ENCODE measurements at regions not wholly inside any gene's neighbourhood (a gene's known extent, or its start where the extent isn't known, plus 50 kb on each side); places are given as distances from the start of the nearest gene placed in this dataset.

DNA sequence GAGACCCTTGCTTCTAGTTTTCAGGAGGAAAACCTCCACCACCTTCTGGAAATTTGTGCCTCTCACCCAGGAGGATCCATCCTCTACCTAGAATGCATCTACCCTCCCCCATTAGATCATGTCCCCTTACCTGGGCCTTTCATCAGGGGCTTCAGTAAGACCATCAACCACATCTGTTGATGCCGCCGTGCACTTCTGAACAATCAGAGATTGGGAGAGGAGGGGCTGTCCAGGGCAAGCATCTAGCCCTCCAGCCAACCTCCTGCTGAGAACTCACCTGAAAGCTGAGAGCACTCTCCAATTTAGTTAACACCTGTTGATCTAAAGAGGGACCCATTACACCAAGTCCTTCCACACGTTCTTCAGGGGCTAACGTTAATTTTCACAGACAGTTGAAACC is 57.6 kb upstream of the PIK3CG start:
- TF ChIP-seq, protein P1, sequence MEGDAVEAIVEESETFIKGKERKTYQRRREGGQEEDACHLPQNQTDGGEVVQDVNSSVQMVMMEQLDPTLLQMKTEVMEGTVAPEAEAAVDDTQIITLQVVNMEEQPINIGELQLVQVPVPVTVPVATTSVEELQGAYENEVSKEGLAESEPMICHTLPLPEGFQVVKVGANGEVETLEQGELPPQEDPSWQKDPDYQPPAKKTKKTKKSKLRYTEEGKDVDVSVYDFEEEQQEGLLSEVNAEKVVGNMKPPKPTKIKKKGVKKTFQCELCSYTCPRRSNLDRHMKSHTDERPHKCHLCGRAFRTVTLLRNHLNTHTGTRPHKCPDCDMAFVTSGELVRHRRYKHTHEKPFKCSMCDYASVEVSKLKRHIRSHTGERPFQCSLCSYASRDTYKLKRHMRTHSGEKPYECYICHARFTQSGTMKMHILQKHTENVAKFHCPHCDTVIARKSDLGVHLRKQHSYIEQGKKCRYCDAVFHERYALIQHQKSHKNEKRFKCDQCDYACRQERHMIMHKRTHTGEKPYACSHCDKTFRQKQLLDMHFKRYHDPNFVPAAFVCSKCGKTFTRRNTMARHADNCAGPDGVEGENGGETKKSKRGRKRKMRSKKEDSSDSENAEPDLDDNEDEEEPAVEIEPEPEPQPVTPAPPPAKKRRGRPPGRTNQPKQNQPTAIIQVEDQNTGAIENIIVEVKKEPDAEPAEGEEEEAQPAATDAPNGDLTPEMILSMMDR (IDR thresholded peaks at IDR 0.05; ENCODE audit: borderline replicate concordance, insufficient read depth, low read depth, low read length): no peak
- H3K4me3 ChIP-seq (ENCODE audit: low read depth, low read length): no peak overlapping the region

DNA sequence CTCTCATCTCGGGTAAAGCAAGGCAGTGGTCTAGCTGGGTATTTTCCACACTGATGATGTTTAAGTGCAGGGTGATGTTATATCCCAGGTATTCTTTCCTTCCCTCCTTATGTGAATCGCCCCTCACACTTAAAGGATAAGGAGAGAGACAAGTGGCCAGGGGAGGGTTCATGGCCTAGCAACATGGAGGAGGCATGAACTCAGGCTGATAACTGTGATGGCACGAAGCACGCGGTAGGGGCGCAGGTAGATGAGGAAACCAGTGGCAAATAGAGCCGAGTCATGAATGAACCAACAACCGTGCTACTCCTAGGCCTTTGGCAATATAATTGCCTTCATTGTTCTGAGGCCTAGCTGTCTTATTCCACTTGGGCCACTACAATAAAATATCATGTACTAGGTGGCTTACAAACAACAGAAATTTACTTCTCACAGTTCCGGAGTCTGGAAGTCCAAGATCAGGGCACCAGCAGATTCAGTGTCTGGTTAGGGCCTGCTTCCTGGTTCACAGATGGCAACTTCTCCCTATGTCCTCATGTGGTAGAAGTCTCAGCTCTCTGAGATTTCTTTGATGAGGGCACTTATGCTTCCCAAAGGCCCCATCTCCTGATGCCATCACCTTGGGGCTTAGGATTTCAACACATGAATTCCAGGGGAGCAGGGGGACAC is 56.0 kb upstream of the PIK3CG start:
- H3K4me3 ChIP-seq (ENCODE audit: low read depth, low read length): no peak overlapping the region
- TF ChIP-seq, protein P1 (IDR thresholded peaks at IDR 0.05; ENCODE audit: borderline replicate concordance, insufficient read depth, low read depth, low read length): no peak

DNA sequence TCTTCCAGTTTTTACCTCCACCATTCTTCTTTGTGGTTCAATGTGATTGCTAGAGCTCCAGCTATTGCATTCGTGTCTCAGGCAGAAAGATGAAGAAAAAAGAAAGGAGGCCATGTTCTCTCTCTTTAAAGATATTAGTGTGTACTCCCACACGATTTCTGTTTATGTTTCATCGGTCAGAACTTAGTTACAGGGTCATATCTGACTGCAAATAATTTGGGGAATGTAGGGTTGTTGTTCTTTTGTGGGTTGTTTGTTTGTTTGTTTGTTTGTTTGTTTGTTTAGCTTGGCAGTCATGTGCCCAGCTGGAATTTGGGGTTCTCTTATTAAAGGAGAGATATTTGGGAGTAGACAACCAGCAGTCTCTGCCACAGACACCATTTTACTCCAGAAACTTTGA is 53.6 kb upstream of the PIK3CG start:
- TF ChIP-seq, protein P1 (IDR thresholded peaks at IDR 0.05; ENCODE audit: borderline replicate concordance, insufficient read depth, low read depth, low read length): no peak

DNA sequence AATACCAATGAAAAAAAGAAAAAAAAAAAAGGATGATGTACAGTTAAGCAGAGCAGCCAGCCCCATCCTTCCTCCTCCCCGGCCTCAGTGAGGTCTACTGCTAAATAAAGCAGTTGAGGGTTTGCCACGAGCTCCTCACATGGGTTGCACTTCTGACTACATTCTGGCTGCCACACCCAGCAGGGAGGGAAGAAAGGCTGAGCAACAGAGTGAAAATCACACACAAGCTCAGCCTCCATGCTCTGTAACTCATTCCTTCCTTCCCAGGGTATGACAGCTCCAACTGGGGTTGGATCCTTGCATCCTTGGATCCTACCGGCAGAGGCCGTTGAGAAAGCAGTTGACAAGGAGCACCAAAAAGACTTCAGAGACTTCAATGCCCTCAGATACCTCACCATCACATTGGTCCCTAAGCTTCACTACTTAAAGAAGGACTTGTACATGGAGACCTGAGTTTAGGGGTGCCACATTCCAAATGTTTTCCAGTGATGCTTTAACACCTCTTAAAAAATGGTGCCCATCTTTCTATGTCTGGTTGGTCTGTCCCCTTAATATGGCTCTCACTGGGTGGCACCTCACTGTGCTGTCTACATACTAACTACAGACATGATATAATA is 52.9 kb upstream of the PIK3CG start:
- TF ChIP-seq, protein P1 (IDR thresholded peaks at IDR 0.05; ENCODE audit: borderline replicate concordance, insufficient read depth, low read depth, low read length): no peak
- H3K4me3 ChIP-seq (ENCODE audit: low read depth, low read length): no peak overlapping the region

More for the DNA sequence above, 53.6 kb upstream of the PIK3CG start:
- H3K4me3 ChIP-seq (ENCODE audit: low read depth, low read length): no peak overlapping the region

DNA sequence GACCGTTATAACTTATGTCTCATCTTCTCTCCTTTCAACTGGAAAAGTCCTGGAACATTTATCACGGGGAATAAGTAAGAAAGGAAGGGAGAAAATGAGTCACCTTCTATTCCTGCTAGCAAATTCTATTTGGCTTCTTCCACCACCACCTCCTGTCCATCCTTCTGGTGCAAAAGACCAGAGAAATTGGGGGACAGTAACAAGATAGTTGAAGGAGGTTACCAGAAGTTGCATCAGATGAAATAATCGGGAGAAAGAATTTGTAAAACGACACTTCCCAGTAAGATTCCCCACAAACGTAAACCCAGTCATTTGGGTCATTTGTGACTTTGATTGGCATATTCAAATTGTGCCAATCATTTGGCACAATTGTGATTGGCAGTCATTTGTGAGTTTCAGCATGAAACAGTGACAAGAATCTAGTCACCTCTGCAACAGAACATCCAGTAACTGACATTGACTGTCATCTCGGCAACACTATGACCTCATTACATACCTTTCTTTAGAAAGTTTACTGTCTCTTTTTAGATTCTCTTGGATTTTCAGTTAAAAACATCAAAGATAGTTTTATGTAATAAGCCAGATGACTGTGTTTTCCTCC is 51.3 kb upstream of the PIK3CG start:
- H3K4me3 ChIP-seq (ENCODE audit: low read depth, low read length): no peak overlapping the region
- TF ChIP-seq, protein P1 (IDR thresholded peaks at IDR 0.05; ENCODE audit: borderline replicate concordance, insufficient read depth, low read depth, low read length): no peak

DNA sequence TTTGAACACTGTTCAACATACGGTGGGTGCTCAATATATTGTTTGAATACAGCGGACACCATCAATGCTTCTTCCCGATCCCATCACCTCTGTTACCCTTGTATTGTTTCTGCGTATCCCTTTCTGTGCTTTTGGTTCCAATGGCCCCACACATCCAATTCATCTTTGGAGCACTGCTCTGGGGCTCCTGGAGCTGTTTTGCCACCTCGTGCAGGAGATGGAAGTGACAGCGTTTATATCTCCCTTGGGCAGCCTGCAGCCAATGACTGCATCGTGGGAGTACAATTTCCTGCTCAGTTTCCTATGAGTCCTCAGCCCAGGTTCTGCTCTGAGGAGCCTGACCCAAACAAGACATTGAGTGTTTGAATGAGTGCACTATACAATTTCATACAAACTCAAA is 50.2 kb upstream of the PIK3CG start:
- no peak overlapping the region for H3K4me3 ChIP-seq (ENCODE audit: low read depth, low read length)
- TF ChIP-seq, protein P1 (IDR thresholded peaks at IDR 0.05; ENCODE audit: borderline replicate concordance, insufficient read depth, low read depth, low read length): no peak
